HG02938 (cell line): ENCODE measurements at regions not wholly inside any gene's neighbourhood (a gene's known extent, or its start where the extent isn't known, plus 50 kb on each side); places are given as distances from the start of the nearest gene placed in this dataset.

Experiments
- ATAC-seq: cut with Tn5 transposase; IDR thresholded peaks from one replicate; pipeline ENCODE4 v1.9.1; 2021; ENCODE audit warnings: mild to moderate bottlenecking, moderate library complexity; ENCODE audit not compliant: unreplicated experiment

DNA sequence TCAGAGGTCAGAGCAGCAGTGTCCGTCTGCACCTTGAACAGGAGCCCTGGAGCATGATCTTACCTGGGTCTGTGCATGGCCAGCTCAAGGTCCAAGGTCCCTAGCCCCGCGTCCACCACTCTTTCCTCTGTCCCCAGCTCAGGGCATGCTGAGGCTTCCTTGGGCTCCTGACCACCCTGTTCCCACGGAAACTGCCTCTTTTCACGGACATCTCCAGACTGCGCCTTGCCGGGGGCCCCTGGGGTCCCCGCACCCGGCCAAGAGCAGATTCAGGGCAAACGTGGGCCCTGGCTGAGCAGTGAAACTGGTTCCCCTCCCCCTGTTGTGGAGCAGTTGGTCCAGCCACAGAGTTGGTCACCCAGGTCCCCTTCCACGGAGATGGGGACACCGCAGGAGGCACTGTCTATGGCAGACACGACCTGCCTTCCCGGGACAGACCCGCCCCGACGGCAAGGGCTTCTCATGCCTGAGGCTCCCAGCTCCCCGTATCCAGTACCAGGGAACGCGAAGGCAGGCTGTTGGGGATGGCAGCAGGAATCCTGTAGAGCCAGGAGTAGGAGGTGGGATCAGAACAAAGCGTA lies 217.4 kb upstream of the PPP2R2D start:
- ATAC-seq: no peak

DNA sequence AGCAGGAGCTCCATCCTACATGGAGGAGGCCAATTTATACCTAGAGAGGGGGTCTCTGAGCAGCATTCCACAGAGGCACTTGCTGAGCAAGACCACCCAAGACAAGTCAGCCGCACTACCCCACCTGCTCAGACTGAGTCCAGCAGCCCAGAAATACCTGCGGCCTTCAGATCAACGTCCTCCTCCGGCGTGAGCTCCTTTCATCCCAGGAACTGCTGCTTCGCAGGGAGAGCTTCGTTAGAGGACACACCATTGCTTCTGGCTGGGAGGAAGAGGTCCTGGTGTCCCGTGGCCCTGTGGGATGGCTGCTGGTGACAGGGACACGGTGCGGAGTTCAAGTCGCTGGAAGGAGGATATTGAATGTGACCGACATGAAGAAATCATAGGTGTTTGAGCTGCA lies 216.9 kb upstream of the PPP2R2D start:
- no peak for ATAC-seq

DNA sequence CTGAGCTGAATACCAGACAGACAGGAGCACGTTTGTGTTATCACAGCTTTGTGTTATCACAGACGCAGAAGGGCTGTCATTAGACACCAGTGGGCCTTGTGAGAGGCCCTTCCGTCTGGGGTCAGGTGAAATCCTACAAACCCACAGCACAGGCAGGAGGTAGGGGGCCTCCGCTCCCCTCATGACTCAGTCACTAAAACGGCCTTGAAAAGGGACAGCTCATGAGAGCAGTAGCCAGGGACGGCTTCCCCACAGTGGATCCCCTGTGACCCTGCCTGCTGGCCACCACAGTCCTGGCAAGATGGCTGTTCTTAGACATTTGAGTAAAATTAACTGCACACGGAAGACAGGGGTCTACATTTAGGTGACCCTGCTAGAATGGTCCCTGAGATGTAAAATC lies 215.8 kb upstream of the PPP2R2D start:
- no peak for ATAC-seq

DNA sequence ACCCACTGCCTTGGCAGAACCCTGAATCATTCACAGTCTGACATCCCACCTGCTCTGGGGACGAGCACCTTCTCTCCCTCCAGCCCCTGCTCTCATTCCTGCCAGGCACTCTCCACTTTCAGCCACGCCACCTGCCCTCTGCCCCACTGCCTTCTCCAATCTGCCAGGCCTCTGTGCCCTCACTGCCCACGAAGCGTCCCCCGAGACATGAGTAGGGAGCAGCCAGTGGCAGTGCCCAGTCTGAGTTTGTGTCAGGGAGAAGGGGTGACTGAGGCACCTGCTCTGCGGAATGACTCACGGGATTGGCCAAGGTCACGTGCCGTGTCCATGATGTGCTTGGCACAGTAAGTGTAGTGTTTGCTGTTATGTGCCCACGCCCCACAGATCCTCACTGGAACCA lies 215.2 kb upstream of the PPP2R2D start:
- no peak for ATAC-seq

DNA sequence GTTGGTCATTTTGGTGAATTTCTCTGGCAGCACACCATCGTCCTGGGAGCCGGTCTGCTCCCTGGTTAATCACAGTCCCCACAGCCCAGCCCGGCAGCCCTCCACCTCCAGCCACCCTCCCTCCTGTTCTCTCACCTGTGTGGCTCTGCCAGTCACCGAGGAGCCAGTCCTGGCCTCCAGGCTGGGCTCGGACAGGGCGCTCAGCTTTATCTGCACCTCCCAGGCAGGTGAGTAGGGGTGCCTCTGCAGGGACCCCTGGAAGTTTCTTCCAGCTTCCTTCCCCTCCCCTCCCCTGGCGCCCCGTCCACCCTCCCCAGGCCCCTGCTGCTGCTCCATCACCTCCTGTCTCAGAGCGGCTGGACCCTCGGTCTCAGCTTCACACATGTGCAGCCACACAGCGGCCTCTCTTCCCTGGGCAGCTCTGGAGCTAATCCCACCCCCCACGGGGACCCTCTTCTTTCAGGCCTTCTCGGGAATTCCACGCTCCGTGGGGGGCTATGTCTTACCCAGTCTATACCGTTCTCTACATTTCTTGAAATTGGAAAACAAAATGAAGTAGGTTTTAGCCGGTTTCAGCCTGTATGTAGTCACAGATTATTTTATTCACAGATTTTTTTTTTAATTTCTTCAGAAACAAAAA lies 213.9 kb upstream of the PPP2R2D start:
- no peak for ATAC-seq

DNA sequence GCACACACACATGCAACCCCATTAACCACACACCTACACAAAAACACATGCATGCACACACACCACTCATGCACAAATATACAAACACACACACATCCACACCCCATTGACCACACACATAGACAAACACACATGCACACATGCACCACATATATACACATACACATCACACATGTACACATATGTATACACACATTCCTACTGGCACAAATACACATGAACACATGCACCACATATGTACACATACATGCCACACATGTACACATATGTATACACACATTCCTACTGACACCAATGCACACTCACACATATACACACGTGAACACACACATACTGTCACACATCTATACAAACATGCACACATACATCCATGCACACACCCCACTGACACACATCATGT lies 212.5 kb upstream of the PPP2R2D start:
- no peak for ATAC-seq

DNA sequence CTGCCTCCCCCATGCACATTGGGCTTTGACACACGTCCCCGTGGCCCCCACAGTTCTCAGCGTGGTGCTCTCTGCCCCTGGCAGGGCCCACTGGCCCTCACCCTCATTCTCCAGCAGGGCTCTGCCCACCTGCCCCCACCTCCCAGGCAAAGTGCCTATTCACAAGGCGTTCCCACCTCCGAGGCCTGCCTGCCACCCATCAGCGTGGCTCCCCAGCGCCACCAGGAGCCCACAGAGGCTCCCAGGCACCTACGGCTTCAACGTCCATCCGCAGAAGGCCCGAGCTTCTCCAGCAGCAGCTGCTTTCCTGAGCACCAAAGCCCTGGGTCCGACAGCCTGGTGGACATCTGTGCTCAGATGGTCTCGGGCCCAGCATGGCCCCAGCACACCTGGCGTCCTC lies 211.8 kb upstream of the PPP2R2D start:
- ATAC-seq: no peak

DNA sequence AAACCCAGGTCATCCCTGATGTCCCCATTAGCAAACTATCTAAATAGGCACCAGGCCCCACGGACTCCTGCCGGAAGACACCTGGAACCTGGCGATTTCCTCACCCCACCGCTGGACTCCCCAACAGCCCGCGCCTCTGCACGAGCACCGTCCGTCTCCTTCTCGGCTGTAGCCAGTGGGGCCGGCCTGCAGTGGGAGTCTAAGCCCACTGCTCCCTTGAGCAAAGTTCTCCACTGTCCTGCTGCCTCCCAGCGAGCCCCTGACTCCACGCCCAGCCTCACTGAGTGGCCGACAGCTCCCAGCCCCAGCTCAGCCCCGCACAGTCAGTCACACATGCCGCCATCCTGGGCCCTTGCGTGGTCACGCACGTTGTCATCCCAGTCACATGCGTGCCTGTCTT lies 211.3 kb upstream of the PPP2R2D start:
- ATAC-seq: no peak

DNA sequence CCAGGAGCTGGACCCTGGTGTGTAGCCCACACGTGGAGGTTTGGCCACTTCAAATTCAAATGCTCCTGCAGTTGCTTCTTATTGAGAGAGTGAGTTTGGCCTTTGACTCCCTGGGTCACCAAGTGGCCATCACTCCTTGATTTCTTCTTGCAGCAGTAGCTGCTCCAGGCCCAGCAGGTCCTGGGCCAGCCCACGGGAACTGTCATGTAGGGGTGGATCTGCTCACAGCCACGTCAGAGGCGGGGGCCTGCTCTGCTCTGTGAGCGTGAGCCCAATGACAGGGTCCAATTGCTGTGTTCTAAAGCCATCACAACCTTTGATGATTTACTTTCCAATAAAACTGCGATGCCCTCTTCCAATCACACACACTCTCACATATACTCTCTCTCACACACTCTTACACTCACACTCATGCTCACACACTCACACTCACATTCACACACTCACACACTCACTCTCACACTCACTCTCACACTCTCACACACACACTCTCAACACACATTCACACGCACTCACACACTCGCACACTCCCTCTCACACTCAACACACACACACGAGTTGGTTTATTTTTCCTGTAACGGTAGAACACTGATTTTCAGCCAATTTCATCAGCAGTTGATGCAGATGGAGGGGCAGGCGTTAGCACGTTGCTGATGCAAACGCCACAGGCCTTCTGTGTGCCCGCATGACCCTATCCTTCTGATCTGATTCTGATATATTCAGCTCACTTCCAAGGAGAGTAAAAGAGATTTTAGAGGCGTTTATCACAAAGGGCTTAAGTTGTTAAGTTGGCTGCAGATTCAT lies 210.7 kb upstream of the PPP2R2D start:
- no peak for ATAC-seq

DNA sequence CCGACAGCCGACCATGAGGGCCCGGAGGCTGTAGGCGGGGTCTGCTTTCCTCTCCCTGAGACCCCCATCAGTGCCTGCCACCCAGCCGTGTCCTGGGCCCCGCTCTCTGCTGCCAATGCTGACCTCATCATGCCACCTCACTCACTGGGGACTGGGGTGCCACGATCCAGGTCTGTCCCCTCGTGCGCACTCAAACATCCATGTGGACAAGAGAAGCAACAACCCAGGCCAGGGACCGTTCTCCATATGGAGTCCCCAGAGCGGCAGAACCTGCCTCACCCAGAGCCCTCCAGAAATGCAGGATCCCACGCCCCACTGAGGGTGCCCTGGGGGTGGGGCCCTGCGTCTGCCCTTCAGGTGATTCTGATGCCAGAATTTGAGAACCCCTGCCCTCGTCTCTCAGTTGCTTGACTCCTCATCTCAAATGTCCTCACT lies 210.0 kb upstream of the PPP2R2D start:
- ATAC-seq: no peak

DNA sequence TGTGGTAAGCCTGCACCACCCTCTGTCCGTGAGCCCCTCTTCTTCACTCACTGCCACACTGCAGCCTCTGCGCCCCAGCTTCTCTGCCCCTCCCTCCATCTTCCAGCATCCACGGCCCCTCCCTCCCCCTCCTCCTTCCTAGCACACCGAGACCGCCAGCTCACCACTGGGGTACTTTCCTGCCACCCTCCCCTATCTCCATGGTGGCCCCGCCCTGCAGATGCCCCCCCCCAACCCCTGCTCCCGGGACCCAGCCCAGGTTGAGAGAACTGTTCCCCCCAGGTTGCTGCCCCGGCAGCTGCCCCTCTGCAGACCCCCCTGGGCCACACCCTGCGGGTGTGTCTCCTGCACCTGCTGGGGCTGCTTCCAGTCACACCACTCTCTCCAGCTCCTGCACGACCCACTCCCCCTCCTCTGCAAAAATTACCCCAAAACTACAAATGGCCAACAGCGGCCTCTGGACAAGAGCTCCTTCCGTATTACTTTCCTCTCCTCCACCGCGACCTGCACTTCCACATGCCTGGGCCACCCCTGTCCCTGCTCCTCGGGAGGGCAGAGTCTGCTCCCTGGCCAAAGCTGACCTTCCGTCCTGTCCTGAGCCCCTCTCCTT lies 209.2 kb upstream of the PPP2R2D start:
- no peak for ATAC-seq

DNA sequence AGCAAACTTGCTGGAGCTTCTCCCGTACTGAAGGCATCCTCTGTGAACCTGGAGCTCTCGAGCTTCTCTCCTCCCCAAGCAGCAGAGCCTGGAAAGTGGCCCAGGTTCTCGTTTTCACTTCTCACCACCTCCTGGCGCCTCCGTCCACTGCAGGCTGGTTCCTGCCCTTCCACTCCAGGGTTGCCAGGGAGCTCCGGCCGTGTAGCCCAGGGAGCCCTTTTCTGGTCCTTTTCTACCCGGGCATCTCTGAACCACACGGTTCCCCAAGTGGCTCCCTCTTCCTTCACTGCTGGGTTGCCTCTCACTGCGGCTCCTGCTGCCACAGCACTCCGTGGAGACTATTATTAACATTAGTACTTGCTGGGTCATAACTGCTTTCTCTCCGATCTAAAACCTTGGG lies 208.6 kb upstream of the PPP2R2D start:
- ATAC-seq: no peak

DNA sequence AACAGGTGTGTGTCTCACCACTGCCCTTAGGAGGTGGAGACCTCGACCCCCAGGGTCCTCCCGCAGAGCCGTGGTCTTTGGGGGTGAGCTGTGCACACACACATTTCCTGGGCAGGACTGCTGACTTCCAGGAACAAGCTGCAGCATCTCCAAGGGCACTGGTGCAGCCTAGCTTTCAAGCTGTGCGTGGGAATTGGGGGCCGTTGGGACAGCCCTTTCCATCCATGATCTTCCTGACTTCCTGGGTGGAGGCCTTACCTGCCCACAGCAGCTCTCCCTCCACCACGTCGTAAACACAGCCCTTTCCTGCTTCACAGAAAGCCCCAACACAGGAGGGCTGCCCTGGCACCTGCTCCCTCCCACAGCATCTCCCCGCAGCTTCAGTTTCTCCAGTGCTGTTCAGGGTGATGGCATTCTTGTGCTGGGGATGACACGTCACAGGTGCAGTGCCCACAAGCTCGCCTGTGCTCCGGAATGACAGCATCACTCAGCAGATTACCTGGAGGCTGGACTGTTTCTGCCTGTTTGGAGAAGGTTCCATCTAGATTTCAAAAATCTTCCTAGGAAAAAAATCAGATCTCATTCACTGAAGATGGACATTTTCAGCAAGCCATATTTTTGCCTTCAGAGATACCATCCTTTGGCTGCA lies 208.0 kb upstream of the PPP2R2D start:
- ATAC-seq: no peak

DNA sequence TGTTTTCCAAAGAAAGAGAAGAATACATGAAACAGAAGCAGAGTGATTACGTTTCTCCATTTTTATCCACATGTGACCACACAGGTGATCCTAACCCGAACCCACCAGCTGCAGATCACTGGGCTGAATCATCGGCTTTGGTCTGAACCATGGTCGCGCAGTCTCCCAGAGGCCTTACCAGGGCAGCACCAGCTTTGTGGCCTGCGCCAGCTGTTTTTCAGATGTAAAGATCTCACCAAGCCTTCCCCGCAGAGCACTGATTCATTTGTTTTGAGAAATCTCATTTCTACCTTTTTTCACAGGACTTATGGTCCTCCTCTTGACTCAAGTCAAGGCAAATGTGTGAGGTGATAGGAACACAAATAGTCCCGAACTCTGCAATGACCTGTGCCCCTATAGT lies 207.0 kb upstream of the PPP2R2D start:
- ATAC-seq: no peak

DNA sequence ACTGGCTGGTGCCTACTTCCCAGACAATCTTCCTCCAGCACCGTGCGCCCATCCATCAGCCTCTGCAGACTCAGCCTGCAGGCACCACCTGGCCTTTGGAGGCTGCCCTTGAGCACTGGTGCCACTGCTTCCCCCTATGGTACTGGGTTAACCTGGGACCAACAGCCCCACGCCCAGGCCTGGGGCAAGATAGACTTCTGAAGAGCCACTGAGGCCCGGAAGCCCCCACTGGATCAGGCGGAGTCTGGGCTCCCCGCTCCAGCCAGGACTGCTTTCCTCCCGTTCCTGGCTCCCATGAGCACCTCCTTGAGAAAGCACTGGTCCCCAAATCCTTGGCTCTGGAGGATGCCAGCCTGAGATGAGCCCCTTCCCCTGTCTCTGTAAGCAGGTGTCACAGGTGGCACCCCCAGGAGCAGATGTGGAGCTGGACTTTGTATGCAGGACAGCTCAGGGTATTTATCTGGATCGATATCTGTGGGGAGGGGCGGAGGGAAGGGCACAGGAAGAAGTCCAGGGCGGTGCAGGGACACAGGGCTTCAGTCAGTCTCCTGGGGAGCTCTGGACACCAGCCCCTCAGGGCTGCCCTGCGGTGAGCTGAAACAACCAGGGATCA lies 206.5 kb upstream of the PPP2R2D start:
- ATAC-seq: no peak

DNA sequence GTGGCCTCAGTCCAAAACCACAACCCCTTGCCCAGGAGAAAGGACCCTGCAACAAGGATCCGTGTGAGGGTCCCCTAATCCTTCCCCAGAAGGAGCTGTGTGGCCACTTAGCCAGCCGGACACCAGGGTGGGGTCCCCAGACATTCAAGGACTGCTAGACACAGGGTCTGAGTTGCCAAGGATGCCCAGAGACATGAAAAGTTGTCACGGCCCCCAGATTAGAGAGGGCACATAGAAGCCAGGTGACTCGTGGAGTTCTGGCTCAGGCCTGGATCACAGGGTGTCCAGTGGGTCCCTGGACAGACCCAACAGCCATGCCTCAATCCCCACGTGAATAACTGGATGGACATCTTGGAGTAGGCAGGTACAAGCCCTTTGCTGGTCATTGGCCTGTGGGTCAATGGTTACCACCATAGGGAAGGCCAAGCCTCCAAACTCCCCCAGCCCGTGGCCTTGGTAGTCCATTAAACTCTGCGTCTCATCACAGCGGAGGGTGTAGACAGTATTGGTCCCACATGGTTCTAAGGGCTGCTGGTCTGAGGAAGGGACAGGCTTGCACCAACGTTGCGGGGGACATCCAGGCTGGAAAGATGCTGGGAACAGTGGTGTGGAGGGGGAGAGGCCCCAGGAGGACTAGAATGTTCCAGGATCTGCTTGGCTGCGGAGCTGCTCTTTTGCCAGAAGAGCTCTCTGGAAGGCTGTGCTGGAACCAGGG lies 205.9 kb upstream of the PPP2R2D start:
- no peak for ATAC-seq

DNA sequence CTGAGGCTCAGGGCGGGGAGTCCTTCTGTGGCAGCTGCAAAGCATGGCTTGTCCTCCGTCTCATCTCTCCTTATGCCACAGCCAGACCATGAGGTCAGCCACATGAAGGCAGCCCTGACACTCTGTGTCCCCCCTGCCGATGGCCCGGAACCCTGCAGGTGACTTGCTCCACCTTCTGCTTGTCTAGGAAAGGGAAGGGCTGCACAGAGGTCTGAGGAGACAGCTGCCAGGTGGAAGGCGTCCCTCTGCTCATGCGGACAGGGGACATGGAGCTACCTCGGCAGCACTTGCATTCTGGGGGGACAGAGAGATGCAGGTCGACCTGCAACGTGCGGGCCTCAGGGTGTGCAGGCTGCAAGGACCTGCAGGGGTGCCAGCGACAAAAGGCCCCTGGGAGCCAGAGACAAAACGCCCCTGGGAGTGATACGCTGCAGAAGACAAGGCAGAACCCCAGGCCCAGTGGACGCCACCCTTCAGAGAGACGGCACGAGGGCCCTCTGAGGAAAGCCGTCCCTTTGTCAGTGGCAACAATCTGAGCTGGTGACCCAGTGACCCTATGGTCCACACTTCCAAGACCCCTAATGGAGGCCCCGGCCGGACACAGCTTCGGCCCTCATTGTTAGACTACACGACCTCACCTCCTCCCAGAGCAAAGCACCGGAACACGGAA lies 205.2 kb upstream of the PPP2R2D start:
- ATAC-seq: no peak

DNA sequence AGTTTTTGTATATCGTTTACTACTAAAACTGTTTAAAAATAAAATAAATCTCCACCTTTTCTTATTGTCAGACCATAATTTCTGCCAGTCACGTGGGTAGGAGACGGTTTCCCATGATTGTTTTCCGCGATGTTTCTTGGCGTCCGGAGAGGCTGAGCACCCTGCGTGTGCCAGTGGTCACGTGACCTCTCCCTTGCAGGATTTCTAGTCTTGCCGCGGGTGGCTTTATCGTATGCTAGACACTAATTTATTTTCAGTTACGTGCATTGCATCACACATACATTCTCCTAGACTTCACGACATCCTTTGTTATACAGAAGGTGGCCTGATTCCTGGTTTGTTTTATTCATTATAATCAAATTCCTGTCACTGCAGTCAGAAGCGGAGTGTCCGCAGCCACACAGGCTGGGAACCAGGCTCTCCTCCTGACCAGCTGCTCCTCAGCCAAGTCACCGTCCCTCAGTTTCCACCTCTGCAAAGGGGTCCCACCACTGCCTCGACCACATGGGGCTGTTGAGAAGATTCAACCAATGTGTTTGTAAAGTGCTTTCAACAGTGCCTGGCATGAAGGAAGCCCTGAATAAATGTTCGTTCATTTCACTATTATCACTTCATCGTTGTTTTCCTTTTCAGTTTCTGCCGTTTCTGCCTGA lies 203.2 kb upstream of the PPP2R2D start:
- no peak for ATAC-seq

DNA sequence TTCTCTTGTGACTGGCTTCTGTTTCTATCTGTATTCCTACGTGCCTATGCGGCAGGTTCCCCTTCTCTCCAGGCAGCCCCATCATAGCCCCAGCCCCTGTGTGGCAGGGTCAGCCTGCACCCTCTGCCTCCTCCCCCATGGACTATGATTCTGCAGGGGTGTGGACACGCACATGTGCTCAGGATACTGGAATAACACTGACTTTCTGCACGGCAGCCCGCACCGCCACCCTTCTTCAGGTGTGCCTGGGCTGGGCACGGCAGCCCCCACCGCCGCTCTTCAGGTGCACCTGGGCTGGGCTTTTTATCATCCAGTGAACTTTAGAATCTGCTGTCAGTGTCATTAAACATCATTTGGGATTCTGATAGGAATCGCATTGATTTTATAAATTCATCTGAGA lies 202.6 kb upstream of the PPP2R2D start:
- no peak for ATAC-seq
